ENCODE measurements at regions not wholly inside any gene's neighbourhood (a gene's known extent, or its start where the extent isn't known, plus 50 kb on each side); places are given as distances from the start of the nearest gene placed in this dataset.
"Not testable (repeated sequence)": the region's sequence is repeated elsewhere in the genome, so short reads cannot be mapped to it uniquely, and the experiment has no call there.

DNA sequence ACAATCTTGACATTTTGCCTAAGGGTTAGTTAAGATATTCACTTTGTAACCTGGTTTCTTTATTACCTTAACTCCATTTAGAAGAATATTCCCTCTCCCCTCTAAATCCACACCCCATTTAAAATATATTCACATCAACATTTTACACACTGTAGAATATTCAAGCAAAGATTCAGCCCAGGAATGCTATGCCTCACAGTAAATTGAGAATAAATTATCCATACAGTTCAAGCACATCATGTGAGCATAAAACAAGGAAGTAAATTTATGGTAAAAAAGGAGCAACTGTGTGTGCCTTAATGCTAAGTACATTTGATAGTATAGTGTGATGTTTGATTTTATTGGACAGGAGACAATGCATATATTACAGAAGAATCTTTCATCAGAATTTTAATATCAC, 806.6 kb upstream of the KIF2B start:
- no peak for DNase-seq

DNA sequence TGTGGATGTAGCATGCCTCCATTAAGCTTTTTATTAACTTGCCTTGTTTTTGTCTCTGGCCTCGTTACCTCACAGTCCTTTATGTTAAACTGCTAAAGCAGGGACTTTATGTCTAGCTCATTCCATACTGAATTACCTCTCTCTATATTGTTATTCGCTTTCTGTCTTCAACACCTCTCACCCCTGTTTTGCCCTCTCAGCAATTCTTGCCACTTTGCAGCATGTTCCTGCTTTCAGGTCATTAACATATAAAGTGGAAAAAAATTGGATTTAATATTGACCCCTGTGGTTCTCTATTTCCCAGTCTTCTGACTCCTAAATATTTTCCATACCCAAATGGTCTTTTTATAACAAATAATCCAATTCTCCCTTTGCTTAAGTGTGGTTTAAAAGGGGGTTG, 810.4 kb upstream of the KIF2B start:
- DNase-seq = no peak

DNA sequence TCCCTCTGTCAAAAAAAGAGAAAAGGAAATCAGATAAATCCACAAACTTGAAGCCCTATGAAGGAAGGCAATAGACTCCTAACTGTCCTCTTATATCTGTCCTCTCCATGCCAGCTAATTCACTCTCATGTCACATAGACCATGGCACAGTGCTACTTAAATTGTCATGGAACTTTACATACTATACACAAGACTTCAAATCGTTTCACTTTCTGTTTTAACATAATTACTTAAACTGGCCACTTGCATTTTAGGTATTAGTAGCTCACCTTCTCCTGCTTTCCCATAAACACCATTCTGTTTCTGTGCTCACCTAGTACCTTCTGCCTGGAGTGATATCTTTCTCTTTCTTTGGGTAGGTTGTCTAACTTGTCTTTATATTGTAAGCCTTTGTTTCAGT, 816.7 kb upstream of the KIF2B start:
- DNase-seq = no peak

DNA sequence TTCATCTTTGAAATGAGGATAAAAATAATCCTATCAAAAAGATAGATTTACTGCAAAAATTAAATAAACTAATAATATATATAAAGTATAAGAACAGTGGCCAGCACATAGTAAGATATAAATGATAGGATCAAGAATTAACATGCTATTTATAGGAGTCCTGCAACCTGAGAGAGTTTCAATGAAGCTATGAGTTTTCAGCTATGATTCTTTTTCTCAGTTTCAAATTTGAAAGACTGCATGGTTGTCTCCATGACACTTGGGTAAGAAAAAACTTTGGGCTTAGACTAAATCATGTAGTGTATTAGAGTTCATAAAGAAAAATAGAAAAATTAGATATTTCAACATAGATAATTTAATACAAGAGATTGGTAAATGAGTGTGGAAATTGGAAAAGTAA, 817.8 kb upstream of the KIF2B start:
- no peak for DNase-seq

DNA sequence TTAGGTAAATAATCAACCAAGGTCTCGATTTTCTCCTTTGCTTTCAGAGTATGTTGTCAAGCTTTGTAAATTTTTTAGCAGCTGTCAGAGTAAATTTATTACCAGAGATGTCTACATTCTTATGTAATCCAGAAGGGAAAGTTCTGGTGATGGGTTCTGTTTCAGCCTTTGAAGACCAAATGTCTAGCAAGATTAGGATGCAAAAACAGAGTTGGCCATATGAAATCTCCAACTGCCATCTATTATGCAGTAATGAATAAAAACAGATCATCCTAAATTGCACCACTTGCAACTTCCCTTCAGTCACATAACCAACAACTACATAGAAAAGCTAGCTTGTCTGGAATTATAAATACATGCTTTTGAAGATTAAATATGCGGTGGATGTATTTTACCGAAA, 826.8 kb upstream of the KIF2B start:
- DNase-seq = no peak

DNA sequence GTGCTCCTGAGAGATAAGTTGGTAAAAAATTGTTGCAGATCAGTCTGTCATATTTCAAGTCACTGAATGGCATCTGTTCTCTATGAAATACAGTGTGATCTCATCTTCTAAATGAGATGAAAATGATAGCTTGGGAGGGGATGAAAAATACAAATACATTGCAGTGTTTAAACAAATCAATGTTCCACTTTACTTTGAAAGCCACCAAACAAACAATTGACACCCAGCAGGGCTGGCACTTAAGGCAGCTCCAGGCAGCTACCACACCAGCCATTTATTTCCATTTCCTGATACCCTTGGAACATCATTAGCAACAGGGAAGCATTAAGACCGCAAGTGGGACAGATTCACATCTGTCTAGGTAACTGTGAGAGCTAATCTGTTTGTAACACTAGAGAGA, 827.6 kb upstream of the KIF2B start:
- DNase-seq = no peak

DNA sequence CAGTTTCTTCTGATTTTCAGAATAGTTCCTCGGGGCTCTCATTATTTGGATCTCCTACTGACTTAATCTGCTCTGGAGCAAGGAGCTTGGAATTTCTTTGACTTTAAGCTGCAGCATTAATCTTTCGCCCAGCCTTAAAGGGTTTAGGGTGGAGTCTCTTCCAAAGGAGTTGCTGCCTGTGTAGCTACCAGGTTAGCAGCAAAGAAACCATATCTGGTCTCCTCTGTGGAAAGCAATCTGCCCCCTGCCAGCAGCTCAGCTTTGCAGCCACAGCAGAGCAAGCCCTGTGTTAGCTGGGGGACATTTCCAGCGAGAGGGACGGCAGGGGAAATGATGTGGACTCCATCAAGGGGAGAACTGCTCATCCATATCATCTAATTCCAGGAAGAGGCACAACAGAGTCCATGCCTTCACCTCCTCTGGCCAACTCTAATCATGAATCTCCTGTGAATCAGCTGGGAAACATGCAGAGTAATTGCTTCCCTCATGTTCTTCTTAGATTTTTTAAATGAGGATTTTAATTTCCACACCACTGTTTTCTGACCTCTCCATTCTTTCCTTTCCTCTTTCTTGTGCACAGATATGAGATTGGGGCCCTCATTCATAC, 827.6 kb upstream of the CA10 start:
- DNase-seq = no peak

DNA sequence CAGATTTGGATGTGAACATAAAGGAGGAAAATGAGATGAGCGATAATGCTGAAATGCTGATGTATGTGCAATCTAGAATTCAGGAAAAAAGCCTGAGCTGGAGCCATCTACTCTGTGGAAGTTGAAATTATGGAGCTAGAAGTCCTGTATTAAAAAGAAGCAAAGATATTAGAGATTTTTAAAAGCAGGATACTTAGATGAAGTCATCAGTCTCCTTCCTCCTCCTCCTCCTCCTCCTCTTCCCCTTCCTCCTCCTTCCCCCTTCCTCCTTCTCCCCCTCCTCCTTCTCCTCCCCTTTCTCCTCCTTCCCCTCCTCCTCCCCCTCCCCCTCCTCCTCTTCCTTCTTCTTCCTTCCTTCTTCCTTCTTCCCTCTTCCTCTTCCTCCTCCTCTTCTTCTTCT, 823.8 kb upstream of the CA10 start:
- no peak for DNase-seq

DNA sequence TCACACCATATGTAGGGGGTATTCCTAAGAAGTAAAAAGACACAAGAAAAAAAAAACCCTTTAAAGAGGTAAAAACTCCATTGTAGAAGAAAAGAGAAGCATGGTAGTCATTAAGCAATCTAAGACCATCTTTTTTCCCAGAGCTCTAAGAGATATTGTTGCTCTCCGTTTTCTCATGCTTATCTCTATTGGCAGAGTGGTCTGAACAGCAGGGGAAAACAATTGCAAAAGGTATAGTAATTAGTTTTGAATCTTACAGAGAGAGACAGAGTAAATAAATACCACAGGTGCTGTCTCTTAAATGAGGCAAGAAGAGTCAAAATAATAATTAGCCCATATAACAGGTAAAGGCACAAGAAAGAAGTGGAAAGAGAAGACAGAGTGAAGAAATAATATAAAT, 821.4 kb upstream of the CA10 start:
- no peak for DNase-seq

DNA sequence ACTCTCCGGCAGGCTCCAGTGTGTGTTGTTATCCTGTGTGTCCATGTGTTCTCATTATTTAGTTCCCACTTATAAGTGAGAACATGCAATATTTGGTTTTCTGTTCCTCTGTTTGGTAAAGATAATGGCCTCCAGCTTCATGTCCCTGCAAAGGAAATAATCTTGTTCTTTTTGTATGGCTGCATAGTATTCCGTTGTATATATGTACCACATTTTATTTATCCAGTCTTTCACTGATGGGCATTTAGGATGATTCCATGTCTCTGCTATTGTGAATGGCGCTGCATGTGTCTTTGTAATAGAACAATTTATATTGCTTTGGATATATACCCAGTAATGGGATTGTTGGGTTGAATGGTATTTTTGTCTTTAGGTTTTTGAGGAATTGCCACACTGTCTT, 807.3 kb upstream of the CA10 start:
- no peak for DNase-seq

DNA sequence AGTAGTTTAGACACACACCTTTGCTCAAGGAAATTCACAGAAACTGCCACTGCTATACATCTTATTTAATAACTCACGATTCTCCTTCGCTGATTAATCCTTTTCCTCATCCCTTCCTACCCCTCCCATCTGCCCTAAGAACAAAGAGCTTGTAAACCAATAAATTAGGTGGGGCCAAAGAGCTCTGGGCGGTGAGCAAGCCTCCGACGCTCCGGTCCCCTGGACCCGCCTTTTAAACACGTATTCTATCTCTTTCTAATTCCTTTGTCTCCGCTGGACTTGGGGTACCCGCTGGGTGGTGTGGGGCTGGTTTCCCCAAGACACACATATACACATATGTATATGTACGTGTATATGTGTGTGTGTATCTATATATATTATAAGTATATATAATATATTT, 803.2 kb upstream of the CA10 start:
- DNase-seq = not testable (repeated sequence)

DNA sequence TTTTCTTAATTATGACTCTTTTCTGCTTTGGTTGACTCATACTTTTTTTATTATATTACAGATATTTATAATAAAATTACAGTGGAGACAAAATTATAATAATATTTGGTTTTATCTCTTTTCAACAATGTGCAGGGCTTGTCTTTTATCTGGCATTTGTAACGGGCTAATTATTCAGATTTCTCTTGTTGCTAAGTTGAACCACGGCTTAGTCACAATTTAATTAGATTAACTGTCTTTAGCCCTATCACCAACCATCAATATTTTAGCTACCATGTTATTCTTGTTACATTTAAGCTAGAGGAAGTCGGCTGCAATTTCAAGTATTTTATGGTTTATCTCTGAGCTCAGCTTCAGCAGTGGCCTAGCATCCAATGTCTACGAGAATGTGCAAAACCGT, 798.9 kb upstream of the CA10 start:
- no peak for DNase-seq

DNA sequence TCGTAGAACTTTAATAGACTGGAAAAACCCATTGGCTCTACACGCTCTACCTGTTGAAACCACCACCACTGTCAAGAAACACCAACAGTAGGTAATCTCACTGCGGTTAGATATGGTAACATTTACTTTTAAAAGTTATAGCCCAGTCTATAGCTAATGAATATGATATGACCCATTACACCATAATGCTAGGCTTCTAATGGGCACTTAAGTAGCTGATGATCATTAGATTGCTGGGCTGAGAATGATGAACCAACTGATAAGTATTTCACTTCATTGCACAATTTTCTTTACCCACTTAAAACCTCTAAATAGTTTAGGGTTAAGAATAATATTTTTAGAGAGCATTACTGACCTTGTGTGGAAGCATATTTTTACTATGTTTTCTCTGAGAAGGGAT, 788.9 kb upstream of the CA10 start:
- DNase-seq = no peak

DNA sequence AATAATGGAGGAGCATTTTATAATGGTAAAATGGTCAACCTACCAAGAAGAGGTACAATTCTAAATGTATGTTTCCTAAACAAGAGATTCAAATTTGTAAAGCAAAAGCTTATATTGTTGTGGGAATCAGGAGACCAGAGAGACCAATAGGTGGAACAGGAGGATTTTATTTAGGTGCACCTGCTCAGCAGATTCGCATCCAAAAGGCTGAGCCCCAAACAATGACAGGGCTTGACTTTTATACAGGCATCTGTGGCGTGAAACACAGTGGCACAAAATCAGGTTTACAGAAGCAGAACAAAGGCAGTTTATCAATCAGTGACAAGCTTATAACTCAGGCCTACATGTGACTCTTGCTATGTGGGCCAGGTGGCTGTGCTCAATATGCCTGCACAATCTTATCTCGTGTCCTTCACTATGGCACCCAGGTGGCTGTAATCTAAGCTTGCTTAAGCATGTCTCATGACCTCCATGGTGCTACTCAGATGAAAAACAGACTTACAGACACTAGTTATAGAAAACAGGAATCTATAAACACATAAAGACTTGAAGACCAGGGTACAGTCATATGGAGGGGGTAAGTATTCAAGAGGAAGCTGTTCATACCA, 780.2 kb upstream of the CA10 start:
- no peak for DNase-seq

DNA sequence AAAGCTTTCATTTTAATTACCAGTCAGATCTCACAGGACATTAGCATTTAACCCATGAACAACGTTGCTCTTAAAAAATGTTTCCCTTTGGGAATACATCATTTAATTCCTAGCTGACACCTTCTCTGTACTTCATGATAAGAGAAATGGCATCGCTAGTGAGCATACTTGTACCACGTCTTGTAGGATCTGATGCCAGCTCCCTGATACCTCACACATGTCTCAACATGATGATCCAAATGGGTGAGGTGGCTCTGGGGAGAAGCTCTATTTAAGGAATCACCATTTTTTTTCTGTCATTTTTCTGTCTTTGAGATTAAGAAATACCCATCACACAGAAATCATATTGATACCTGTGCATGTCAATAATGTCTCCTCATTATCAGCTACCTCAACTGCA, 772.1 kb upstream of the CA10 start:
- DNase-seq = no peak

DNA sequence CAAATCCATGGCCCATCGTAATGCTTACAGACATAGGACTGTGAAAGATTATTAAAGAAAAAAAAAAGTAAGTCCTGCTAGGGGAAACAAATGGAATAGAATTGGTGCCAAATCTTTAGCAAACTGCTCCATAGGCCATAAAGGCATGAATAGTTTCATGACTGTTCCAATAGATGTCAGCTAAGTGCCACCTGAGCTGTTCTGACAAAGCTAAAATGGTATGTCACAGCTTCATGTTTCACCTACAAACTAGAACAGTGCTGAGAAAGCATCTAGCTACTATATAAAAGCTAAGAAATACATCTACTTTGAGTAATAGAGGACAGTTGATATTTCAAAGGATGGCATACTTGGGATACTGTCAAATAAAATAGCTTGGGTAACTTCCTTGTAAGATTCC, 771.6 kb upstream of the CA10 start:
- no peak for DNase-seq

DNA sequence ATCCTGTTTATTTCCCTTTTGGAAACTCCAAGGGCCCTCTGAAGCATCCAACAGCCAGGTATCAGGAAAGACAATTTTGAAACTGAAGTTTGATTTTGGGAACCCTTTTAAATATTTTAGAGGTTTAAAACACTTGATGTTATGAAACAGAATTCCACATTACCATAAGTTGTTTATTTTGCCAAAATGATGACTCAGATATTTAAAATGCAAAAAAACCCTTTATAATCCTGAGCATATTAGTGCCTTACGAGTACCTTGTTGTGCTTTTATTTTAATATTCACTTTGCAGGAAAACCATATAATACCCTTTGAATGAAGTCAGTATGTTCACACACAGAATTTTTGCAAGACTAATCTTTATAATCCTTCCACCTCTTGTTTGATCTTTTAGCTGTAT, 765.1 kb upstream of the CA10 start:
- no peak for DNase-seq

DNA sequence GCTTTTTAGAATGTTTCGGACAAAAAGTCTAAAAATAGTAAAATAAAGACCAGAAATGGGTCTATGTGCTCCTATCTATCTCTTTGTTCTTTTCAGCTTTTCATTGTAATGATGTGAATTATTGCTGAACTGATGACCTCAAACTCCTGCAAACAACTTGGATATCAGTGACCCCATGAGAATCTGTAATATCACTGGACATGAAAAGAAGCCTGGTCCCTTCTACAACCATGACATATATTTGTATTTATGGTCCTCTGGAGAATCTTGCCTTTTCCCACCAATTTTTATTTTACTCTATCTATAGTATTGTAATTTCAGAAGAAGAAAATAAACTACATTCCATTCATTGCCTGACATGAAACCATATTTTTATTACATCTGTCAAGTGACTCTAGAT, 740.7 kb upstream of the CA10 start:
- no peak for DNase-seq

DNA sequence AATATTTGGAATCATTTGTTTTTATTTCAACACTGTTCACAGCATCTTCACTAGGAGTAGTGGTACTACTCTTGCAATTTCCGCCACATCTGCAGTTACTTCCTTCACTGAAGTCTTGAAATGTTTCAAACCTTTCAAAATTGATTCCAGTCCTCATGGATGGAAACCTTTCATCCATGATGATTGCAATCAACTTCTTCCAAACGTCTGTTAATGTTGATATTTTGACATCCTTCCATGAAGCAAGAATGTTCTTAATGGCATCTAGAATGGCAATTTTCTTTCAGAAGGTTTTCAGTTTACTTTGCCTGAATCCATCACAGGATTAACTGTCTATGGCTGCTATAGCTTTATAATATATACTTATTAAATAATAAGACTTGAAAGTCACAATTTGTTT, 736.8 kb upstream of the CA10 start:
- DNase-seq = no peak

DNA sequence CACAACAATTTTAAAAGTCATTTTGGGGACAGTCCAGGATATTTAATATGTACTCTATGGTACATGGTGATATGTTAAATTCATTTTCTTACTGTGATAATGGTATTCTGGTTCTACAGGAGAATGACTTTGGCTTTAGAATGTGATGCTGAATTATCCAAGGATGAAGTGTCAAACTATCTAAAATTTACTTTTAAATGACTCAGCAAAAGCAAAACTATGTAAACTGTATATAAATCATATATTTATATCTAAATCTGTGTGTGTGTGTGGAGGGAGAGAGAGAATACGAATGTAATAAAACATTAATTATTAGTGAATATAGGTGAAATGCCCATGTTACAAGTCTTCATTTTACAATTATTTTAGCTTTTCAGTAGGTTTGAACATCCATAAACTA, 733.8 kb upstream of the CA10 start:
- DNase-seq = no peak

DNA sequence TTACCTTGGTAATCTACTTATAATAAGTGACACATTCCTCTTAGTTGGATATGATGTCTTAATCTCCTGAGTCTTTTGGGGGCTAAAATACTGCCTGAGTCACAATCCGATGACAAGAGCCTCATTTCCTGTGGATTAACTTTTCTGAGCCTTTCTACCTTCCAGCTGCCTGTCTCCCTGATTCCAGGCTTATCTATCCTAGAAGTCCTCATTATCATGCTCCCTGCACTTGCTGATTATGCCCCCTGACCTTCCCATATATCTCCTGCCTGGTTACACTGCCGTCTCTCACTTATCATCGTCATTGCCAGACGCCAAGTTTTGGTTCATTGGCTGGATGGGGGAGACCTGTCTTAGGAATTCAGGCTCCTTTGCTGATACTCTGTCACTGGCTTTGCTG, 727.4 kb upstream of the CA10 start:
- DNase-seq = no peak

DNA sequence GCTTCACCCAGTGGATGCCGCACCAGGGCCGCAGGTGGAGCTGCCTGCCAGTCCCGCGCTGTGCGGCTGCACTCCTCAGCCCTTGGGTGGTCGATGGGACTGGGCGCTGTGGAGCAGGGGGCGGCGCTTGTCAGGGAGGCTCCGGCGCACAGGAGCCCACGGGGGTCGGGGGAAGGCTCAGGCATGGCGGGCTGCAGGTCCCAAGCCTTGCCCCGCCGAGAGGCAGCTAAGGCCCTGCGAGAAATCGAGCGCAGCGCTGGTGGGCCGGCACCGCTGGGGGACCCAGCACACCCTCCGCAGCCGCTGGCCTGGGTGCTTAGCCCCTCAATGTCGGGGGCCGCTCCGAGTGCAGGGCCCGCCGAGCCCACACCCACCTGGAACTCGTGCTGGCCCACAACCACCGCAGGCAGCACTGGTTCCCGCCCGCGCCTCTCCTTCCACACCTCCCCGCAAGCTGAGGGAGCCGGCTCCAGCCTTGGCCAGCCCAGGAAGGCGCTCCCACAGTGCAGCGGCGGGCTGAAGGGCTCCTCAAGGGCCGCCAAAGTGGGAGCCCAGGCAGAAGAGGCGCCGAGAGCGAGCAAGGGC, 725.5 kb upstream of the CA10 start:
- DNase-seq = not testable (repeated sequence)

DNA sequence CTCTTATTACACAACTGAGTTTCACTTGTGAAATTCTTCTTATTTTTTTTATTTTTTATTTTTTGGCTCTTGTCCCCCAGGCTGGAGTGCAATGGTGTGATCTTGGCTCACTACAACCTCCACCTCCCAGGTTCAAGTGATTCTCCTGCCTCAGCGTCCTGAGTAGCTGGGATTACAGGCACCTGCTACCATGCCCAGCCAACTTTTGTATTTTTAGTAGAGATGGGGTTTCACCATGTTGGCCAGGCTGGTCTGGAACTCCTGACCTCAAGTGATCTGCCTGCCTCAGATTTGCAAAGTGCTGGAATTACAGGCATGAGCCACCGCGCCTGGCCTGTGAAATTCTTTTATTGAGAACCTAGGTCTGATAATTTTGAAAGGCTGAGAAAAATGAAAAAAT, 688.3 kb upstream of the CA10 start:
- DNase-seq = not testable (repeated sequence)

DNA sequence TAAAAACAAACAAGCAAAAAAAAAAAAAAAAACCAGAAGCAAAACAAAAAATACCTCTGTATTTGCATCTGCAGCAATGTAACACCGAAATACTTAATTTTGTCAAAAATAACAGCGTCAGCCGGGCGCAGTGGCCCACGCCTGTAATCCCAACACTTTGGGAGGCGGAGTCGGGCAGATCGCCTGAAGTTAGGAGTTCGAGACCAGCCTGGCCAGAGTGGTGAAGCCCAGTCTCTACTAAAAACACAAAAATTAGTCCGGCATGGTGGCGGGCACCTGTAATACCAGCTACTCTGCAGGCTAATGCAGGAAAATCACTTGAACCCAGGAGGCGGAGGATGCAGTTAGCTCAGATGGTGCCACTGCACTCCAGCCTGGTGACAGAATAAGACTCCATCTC, 683.5 kb upstream of the CA10 start:
- no peak for DNase-seq

DNA sequence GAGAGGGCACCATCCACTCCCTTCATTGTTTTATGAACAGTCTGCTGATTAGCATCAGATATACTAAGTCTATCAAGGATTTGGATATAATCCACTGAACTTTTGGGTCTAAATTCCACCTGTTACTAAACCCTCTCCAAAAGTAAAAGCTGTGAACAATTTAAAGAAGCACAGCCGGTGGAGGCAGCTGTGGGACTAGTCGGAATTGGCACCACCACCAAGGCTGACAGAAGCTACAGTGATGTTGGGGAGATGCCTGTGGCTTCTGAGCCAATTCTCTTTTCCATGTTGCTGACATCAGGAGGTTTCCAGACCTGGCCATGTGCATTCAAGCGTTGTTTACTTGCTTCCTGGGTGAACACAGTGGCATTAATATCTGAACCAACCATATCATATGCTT, 679.0 kb upstream of the CA10 start:
- no peak for DNase-seq
